ENCODE measurements at regions not wholly inside any gene's neighbourhood (a gene's known extent, or its start where the extent isn't known, plus 50 kb on each side); places are given as distances from the start of the nearest gene placed in this dataset.

DNA sequence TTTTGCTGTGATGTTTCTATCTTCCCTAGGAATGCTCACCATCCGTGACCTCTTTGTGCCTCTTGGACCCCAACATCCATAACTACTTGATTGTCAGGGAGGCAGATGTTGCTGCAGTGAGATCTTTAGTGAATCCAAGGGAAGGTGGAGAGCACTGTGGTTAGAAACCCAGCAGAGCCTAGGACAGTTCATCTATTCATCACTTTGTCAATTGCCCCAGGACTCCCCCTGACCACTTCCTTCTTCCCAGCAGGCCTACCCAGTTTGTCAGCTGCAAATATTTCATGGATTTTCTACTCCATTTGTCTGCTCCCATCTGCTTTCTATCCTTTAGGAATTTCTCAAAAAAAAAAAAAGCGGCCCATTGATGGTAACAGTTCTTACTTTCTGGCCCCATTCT is 942.8 kb downstream of the PCDH7 start:
- TF ChIP-seq, protein P1, sequence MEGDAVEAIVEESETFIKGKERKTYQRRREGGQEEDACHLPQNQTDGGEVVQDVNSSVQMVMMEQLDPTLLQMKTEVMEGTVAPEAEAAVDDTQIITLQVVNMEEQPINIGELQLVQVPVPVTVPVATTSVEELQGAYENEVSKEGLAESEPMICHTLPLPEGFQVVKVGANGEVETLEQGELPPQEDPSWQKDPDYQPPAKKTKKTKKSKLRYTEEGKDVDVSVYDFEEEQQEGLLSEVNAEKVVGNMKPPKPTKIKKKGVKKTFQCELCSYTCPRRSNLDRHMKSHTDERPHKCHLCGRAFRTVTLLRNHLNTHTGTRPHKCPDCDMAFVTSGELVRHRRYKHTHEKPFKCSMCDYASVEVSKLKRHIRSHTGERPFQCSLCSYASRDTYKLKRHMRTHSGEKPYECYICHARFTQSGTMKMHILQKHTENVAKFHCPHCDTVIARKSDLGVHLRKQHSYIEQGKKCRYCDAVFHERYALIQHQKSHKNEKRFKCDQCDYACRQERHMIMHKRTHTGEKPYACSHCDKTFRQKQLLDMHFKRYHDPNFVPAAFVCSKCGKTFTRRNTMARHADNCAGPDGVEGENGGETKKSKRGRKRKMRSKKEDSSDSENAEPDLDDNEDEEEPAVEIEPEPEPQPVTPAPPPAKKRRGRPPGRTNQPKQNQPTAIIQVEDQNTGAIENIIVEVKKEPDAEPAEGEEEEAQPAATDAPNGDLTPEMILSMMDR (IDR thresholded peaks at IDR 0.05 in 2 of 3, conservative IDR thresholded peaks at IDR 0.05 in 1 of 3; ENCODE audit: borderline replicate concordance in 1 of 3, insufficient read depth in 1 of 3, low read depth in 2 of 3, low read length in 2 of 3), result no peak
- TF ChIP-seq POLR2A (IDR thresholded peaks at IDR 0.05; ENCODE audit: borderline replicate concordance, extremely low read depth, insufficient read depth, insufficient read length) (no peak), SIN3A (IDR thresholded peaks at IDR 0.05; ENCODE audit: low read depth) (no peak), CEBPB (IDR thresholded peaks at IDR 0.05; ENCODE audit: low read depth) (no peak), POLR2AphosphoS5 (IDR thresholded peaks at IDR 0.05; ENCODE audit: low read depth, low read length) (no peak), EZH2 (IDR thresholded peaks at IDR 0.05) (no peak), RAD21 (IDR thresholded peaks at IDR 0.05; ENCODE audit: low read depth) (no peak), ELF1 (IDR thresholded peaks at IDR 0.05; ENCODE audit: borderline replicate concordance, low read depth) (no peak), EGR1 (IDR thresholded peaks at IDR 0.05; ENCODE audit: low read depth) (no peak)
- TF ChIP-seq, protein P2, sequence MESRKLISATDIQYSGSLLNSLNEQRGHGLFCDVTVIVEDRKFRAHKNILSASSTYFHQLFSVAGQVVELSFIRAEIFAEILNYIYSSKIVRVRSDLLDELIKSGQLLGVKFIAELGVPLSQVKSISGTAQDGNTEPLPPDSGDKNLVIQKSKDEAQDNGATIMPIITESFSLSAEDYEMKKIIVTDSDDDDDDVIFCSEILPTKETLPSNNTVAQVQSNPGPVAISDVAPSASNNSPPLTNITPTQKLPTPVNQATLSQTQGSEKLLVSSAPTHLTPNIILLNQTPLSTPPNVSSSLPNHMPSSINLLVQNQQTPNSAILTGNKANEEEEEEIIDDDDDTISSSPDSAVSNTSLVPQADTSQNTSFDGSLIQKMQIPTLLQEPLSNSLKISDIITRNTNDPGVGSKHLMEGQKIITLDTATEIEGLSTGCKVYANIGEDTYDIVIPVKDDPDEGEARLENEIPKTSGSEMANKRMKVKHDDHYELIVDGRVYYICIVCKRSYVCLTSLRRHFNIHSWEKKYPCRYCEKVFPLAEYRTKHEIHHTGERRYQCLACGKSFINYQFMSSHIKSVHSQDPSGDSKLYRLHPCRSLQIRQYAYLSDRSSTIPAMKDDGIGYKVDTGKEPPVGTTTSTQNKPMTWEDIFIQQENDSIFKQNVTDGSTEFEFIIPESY (IDR thresholded peaks at IDR 0.05; ENCODE audit: extremely low read depth, insufficient replicate concordance, low read length), result no peak

Measured in HCT116 (cell line).